GM21515 (cell line): ENCODE measurements at regions not wholly inside any gene's neighbourhood (a gene's known extent, or its start where the extent isn't known, plus 50 kb on each side); places are given as distances from the start of the nearest gene placed in this dataset.

Experiments
- ATAC-seq: cut with Tn5 transposase; IDR thresholded peaks from one replicate; pipeline ENCODE4 v1.9.1; 2021; ENCODE audit not compliant: unreplicated experiment

DNA sequence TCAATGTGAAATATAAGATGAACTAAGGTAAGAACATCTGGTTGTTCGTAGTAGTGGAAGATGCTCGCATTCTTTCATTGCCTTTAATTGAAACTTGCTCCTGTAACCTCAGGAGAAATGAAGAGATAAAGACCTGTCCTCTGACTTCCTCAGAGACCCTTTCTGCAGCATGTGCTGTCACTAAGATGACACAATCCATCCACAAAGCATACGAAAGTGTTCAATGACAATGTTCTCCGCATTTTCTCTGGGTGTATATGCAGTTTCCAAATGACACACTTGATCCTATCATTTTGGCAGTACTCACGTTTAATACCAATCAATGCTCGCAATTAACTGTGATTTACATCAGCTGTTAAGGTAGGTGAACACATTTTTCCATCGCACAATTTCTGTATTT lies 65.8 kb downstream of the PRL start:
- no peak for ATAC-seq

GRCh38 chr6:22231616-22232015 lies 65.2 kb downstream of the PRL start:
- no peak for ATAC-seq

GRCh38 chr6:22236626-22237414 lies 60.0 kb downstream of the PRL start:
- no peak for ATAC-seq
